T-helper 17 cell (primary cell): ENCODE measurements at regions not wholly inside any gene's neighbourhood (a gene's known extent, or its start where the extent isn't known, plus 50 kb on each side); places are given as distances from the start of the nearest gene placed in this dataset.
"Not testable (repeated sequence)": the region's sequence is repeated elsewhere in the genome, so short reads cannot be mapped to it uniquely, and the experiment has no call there.

Experiments
- ATAC-seq: fragments of 150-1000 bp; cut with Tn5 transposase; 2 replicates; pipeline ENCODE4 v1.10.0; 2021; ENCODE audit warnings: mild to moderate bottlenecking, moderate library complexity
- DNase-seq, 3 donors: peaks; one replicate each; pipeline versions ENCODE4 v3.0.0 to v3.0.0-alpha.2; 2020 to 2021
- H3K9me3 ChIP-seq: one replicate; pipeline ENCODE4 v1.7.0; 2013; ENCODE audit warnings: low read length, mild to moderate bottlenecking; ENCODE audit not compliant: control insufficient read depth, poor library complexity, severe bottlenecking
- H3K27ac Mint-ChIP-seq: one replicate; pipeline ENCODE4 v1.8.0; 2022; ENCODE audit warnings: mild to moderate bottlenecking, moderate library complexity, mixed read lengths
- H3K27me3 Mint-ChIP-seq: one replicate; pipeline ENCODE4 v1.8.0; 2022; ENCODE audit warnings: mixed read lengths
- H3K36me3 Mint-ChIP-seq: one replicate; pipeline ENCODE4 v1.8.0; 2022; ENCODE audit warnings: low read depth, mixed read lengths
- H3K4me1 Mint-ChIP-seq: one replicate; pipeline ENCODE4 v1.8.0; 2022; ENCODE audit warnings: mild to moderate bottlenecking, mixed read lengths
- H3K4me3 Mint-ChIP-seq: one replicate; pipeline ENCODE4 v1.8.0; 2022; ENCODE audit warnings: mild to moderate bottlenecking, moderate library complexity, mixed read lengths

- Mint-ChIP-seq H3K27ac (no peak overlapping the region), H3K4me1 (no peaks in the 10 kb centered on the region), H3K36me3 (no peaks in the 10 kb centered on the region), H3K4me3 (no peak overlapping the region), H3K27me3 (no peaks in the 10 kb centered on the region)
- DNase-seq (no peak), ATAC-seq (no peak)
- no peaks in the 10 kb centered on the region for H3K9me3 ChIP-seq
Measured at GRCh38 chr7:13581097-13581496, 408.4 kb downstream of the ETV1 start.

GRCh38 chr7:13593854-13594253 is 395.6 kb downstream of the ETV1 start:
- H3K4me1 Mint-ChIP-seq: no peaks in the 10 kb centered on the region
- no peaks in the 10 kb centered on the region for H3K36me3 Mint-ChIP-seq
- H3K27ac Mint-ChIP-seq: no peak overlapping the region
- no peak overlapping the region for H3K4me3 Mint-ChIP-seq
- ATAC-seq (no peak), DNase-seq (no peak)
- no peaks in the 10 kb centered on the region for H3K27me3 Mint-ChIP-seq
- H3K9me3 ChIP-seq: peaks cover 3% of the 10 kb centered on the region

GRCh38 chr7:13602036-13602435 is 387.4 kb downstream of the ETV1 start:
- Mint-ChIP-seq H3K4me3 (no peak overlapping the region), H3K27me3 (no peaks in the 10 kb centered on the region), H3K4me1 (no peaks in the 10 kb centered on the region), H3K36me3 (no peaks in the 10 kb centered on the region), H3K27ac (no peak overlapping the region)
- DNase-seq (no peak), ATAC-seq (no peak)
- H3K9me3 ChIP-seq: no peaks in the 10 kb centered on the region

- no peak for ATAC-seq
Measured at GRCh38 chr7:13603016-13603415, 386.4 kb downstream of the ETV1 start.

GRCh38 chr7:13603661-13604060 is 385.8 kb downstream of the ETV1 start:
- no peaks in the 10 kb centered on the region for H3K4me1 Mint-ChIP-seq
- no peak overlapping the region for H3K4me3 Mint-ChIP-seq
- no peak overlapping the region for H3K27ac Mint-ChIP-seq
- H3K27me3 Mint-ChIP-seq: no peaks in the 10 kb centered on the region
- DNase-seq (no peak), ATAC-seq (no peak)
- H3K9me3 ChIP-seq: no peaks in the 10 kb centered on the region
- H3K36me3 Mint-ChIP-seq: no peaks in the 10 kb centered on the region

More at GRCh38 chr7:13603016-13603415, 386.4 kb downstream of the ETV1 start:
- Mint-ChIP-seq H3K4me3 (no peak overlapping the region), H3K27me3 (no peaks in the 10 kb centered on the region), H3K27ac (no peak overlapping the region), H3K4me1 (no peaks in the 10 kb centered on the region), H3K36me3 (no peaks in the 10 kb centered on the region)
- no peak for DNase-seq
- H3K9me3 ChIP-seq: no peaks in the 10 kb centered on the region

- no peak for DNase-seq
- no peak for ATAC-seq
- H3K9me3 ChIP-seq: no peaks in the 10 kb centered on the region
- Mint-ChIP-seq H3K4me1 (no peaks in the 10 kb centered on the region), H3K27ac (no peak overlapping the region), H3K36me3 (no peaks in the 10 kb centered on the region), H3K27me3 (no peaks in the 10 kb centered on the region), H3K4me3 (no peak overlapping the region)
Measured at GRCh38 chr7:13604178-13604577, 385.3 kb downstream of the ETV1 start.

GRCh38 chr7:13610372-13610771 is 379.1 kb downstream of the ETV1 start:
- Mint-ChIP-seq H3K27ac (no peak overlapping the region), H3K4me3 (no peak overlapping the region), H3K4me1 (no peaks in the 10 kb centered on the region), H3K36me3 (no peaks in the 10 kb centered on the region), H3K27me3 (no peaks in the 10 kb centered on the region)
- no peak for ATAC-seq
- DNase-seq: no peak
- H3K9me3 ChIP-seq: no peaks in the 10 kb centered on the region

GRCh38 chr7:13615679-13616078 is 373.8 kb downstream of the ETV1 start:
- no peaks in the 10 kb centered on the region for H3K27me3 Mint-ChIP-seq
- DNase-seq (no peak), ATAC-seq (no peak)
- no peak overlapping the region for H3K4me3 Mint-ChIP-seq
- no peaks in the 10 kb centered on the region for H3K9me3 ChIP-seq
- no peak overlapping the region for H3K27ac Mint-ChIP-seq
- H3K36me3 Mint-ChIP-seq: no peaks in the 10 kb centered on the region
- H3K4me1 Mint-ChIP-seq: no peaks in the 10 kb centered on the region

- no peaks in the 10 kb centered on the region for H3K9me3 ChIP-seq
- H3K27ac Mint-ChIP-seq: no peak overlapping the region
- ATAC-seq: no peak
- H3K4me3 Mint-ChIP-seq: no peak overlapping the region
- no peaks in the 10 kb centered on the region for H3K4me1 Mint-ChIP-seq
- H3K27me3 Mint-ChIP-seq: no peaks in the 10 kb centered on the region
- DNase-seq: no peak
- no peaks in the 10 kb centered on the region for H3K36me3 Mint-ChIP-seq
Measured at GRCh38 chr7:13627455-13627854, 362.0 kb downstream of the ETV1 start.

GRCh38 chr7:13628239-13629001 is 361.0 kb downstream of the ETV1 start:
- Mint-ChIP-seq H3K27me3 (no peaks in the 10 kb centered on the region), H3K4me3 (no peak overlapping the region), H3K36me3 (no peaks in the 10 kb centered on the region)

GRCh38 chr7:13631207-13632049 is 358.0 kb downstream of the ETV1 start:
- not testable (repeated sequence) for H3K9me3 ChIP-seq, H3K27ac Mint-ChIP-seq, H3K27me3 Mint-ChIP-seq, H3K4me3 Mint-ChIP-seq, ATAC-seq, H3K36me3 Mint-ChIP-seq, DNase-seq, H3K4me1 Mint-ChIP-seq

More at GRCh38 chr7:13628239-13629001, 361.0 kb downstream of the ETV1 start:
- no peaks in the 10 kb centered on the region for H3K4me1 Mint-ChIP-seq
- no peak for ATAC-seq
- H3K9me3 ChIP-seq: no peaks in the 10 kb centered on the region
- no peak overlapping the region for H3K27ac Mint-ChIP-seq
- DNase-seq: no peak

GRCh38 chr7:13633857-13634256 is 355.6 kb downstream of the ETV1 start:
- no peaks in the 10 kb centered on the region for H3K9me3 ChIP-seq
- Mint-ChIP-seq H3K27ac (no peak overlapping the region), H3K4me1 (no peaks in the 10 kb centered on the region), H3K27me3 (no peaks in the 10 kb centered on the region), H3K36me3 (no peaks in the 10 kb centered on the region), H3K4me3 (no peak overlapping the region)
- DNase-seq (no peak), ATAC-seq (no peak)

- DNase-seq (no peak), ATAC-seq (no peak)
- Mint-ChIP-seq H3K36me3 (no peaks in the 10 kb centered on the region), H3K4me3 (no peak overlapping the region), H3K27ac (no peak overlapping the region), H3K27me3 (no peaks in the 10 kb centered on the region), H3K4me1 (no peaks in the 10 kb centered on the region)
- no peaks in the 10 kb centered on the region for H3K9me3 ChIP-seq
Measured at GRCh38 chr7:13639396-13639795, 350.1 kb downstream of the ETV1 start.
